GM18867 (cell line): ENCODE measurements at regions not wholly inside any gene's neighbourhood (a gene's known extent, or its start where the extent isn't known, plus 50 kb on each side); places are given as distances from the start of the nearest gene placed in this dataset.

Experiments
- ATAC-seq: cut with Tn5 transposase; IDR thresholded peaks from one replicate; pipeline ENCODE4 v1.9.1; 2021; ENCODE audit warnings: mild to moderate bottlenecking, moderate library complexity; ENCODE audit not compliant: unreplicated experiment

DNA sequence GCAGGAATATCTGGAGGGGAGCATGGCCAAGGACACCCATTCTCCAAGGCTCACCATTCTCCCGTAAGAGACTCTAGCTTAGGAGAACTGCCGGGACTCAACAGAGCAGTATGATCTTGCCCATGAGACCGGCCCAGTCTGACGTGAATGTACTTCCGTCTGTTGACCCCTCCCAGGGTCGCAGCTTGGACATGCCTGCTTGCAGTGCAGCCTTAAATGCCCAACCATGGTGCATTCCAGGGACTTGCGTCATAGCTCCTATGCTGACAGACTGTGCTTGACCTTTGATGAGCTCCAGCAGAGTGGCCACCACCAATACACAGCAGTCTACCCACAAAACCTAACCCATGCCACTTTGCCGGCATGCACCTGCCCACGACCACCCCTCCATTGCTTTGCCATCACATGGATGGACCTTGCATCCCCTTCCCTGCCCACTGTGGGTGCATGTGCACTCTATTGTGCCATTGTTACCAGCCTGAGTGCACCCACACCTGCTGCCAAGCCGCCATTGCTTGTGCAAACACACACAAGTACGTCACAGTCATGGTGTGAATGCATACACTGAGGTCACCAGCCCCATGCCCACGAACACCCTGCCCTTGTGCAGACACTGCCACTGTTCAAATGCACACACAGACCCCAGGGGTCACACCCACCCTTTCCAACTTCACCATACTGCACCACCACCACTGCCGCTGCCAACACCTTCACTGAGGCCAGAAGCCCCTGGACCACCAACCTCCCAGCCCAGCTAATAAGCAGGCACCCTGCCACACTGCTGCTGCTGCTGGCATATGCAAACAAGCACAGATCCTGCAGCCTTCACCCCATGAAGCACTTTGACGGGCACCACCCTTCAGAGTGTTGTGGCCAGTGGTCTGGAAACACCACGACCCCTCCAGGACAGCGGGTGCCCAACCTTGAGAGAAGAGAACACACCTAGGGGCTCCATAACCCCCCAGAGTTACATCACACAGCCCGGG lies 1141.3 kb downstream of the BRINP3 start:
- no peak for ATAC-seq

DNA sequence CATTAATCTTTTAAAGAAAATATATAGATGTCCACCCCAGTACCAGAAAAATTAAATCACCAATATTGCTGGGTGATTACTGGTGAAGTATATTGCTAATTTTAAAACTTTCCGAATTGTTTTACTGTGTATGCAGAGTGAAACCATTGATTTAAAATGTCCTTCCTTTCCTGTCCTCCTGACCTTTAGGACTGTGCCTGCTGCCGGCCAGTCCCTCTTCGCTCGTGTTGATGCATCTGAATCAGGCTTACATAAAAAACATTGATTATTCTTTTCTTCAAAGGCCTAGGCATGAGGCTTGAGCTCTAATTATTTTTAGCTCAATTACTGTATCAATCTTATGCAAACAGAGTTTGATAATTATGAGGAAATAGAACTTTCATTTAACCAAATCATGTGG lies 1128.1 kb downstream of the BRINP3 start:
- no peak for ATAC-seq

DNA sequence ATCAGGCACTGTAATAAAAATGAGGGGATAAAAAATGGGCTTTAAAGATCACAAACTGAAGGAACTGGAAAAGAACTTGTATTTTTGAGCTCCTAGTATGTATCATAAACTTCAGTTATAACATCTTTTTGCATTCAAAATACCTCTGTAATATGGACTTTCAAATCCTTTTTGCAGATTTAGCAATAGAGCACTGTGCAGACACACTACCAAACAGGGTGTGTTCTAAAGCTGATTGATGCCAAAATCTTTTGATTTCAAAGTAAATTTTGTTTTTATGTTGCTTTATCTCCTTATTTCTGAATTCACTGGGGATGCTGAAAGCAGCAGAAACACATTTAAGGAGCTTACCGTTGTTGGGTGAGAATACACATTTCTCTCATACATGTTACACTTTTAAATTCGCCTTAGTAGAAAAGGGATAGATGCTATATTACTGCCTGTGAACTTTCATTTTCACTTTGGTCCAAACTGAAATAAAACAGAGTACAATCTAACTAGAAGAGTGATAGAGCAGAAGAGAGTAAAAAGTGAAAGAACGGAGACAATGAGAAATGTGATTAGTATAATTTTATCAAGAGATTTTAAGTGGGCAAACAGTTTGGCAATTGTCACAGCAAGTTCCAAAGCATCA lies 1126.6 kb downstream of the BRINP3 start:
- ATAC-seq: peak; percentile 70

DNA sequence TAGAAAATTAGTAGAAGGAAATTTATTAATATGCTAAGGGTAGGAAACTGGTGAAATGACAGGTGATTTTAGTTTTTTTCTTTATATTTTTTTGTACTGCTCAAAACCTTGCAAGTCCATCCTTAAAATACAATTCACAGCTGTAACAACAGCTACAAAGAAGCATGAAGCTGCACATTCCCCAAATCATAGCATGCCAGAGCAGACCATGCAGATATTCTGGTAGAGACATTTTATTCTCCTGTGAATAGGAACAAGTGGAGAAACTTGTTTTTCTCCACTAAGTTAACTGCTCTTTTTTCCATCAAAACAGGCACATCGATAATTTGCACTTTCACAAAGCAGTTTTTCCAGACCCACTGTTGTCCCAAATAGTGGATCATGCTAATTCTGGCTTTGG lies 1125.7 kb downstream of the BRINP3 start:
- ATAC-seq: no peak

DNA sequence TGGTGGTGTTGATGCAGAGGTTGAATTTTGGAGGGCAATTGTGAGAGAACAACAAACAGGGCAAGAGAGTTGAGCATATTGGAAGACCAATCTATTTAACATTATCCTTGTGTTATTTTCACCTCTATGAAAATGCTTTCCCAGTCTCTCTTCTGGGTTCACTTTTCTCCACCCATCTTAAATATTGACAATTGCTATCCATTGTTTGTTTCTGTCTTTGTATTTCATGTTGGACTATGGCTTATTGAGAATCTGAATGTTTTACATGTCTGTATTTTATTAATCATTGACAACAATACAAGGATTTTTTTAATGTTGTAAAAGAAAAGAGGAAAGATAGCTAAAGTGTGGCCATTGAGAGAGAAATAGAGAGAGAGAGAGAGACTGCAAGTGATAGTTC lies 1121.5 kb downstream of the BRINP3 start:
- no peak for ATAC-seq

DNA sequence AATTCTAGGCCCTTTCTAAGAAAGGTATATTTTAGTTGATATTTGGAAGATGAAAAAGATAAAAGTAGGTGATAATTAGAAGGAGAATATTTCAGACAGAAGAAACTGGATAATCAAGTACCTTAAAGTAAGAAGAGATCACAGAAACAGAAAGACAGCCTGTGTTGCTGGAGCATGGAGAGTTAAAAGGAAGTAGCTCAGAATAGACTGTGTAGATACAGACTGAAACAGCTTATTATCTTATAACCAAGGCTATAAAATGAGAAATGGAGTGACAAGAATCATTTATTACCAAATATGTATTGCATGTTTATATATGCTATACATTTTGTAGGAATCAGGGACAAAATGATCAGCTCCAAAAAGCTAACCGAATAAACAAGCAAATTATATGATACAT lies 1120.3 kb downstream of the BRINP3 start:
- ATAC-seq: no peak

DNA sequence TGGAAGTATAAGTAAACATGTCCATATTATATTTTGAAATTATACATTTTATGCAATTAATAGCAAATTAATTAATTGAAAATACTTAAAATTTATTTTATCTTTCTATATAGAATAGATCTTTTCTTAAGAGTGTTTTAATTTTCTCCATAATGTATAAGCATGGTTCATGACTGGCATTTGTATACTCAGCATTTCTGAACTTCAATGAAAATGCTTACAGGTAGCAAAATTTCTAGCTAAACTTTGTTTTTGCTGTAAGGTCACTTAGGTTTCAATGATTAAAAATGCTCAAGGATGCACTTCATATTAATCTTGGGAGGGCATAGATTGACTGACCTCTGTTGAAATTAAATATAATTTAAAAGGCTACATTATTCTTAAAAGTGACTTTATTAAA lies 1108.1 kb downstream of the BRINP3 start:
- ATAC-seq: no peak

DNA sequence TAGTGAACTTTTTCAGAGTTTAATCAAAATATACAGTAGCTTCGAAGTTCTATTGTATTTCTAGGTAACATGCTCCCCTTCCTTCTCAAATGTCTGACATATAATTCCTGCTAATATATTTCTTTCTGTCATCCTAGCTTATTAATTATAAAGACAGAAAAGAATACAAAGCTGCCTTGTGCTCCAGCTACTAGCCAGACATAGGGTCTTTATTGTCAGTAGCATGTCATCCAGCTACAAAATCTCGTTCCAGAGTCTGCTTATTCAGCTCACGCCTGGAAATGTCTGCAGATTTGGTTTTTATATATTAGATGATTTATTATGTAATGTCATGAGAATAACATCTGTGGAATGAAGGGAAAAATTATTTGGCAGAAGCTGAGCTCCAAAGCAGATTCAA lies 1102.8 kb downstream of the BRINP3 start:
- ATAC-seq: no peak

DNA sequence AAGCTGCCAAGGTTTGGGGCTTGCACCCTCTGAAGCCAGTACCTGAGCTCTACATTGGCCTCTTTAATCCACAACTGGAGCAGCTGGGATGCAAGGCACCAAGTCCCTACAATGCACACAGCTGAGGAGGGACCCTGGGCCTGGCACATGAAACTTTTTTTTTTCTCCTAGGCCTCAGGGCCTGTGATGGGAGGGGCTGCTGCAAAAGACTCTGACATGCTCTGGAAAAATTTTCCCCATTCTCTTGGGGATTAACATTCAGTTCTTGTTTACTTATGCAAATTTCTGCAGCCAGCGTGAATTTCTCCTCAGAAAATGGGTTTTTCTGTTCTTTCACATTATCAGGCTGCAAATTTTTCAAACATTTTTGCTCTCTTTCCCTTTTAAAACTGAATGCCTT lies 1072.2 kb downstream of the BRINP3 start:
- ATAC-seq: no peak

DNA sequence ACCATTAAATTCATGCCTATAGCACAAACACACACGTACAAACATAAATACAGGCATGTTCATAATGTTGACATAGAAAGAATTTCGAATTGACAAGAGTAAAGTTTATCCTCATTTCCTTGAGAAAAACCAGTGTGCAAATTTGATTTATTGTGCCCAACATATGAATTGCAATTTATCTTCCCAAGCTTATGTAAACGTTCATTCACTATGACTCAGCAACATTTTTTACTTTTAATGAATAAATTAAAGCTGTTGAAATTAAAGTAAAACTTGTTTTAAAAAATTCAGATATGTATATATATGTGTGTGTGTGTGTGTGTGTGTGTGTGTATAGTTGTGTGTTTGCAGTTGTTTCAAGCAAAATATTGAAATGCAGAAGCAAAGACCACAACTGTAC lies 1067.9 kb downstream of the BRINP3 start:
- ATAC-seq: no peak

DNA sequence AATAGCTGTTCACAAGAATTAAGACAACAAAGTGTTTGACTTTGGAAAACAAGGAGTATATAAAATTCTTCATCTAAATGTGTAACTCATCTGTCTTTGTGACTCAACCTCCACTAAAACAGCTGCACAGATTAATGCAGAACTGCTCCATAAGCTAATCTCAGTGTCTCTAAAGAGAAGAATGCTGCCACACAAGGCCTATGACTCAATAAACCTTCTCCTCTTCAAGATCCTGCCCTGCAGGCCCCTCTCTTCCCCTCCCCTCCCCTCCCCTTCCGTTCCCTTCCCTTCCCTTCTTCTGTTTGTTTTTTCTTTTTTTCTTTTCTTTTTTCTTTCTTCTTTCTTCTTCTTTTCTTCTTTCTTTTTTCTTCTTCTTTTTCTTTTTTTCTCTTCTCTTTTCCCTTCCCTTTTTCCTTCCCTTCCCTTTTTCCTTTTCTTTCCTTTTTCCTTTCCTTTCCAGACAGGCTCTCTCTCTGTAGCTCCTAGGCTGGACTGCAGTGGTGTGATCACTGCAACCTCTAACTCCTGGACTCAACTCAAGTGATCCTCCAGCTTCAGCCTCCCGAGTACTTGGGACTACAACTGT lies 1052.8 kb downstream of the BRINP3 start:
- ATAC-seq: no peak

DNA sequence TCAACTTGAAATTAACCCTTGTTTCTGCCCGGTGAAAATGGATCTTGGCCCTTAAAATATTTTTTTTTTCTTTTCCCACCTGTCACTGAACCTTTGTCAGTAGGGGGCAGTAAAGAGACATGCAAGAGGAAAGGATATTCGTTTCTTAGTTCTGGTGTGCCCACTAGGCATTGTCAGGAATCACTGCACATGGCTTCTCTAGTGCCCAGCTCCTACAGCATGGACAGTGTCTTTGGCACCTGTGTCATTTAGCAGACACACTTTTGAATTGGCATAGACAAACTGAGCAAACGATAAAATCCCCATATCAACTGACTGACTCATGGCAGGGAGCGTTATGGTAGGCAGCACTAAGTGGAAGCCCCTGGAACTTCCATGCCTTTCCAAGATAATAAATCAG lies 1048.1 kb downstream of the BRINP3 start:
- ATAC-seq: no peak

DNA sequence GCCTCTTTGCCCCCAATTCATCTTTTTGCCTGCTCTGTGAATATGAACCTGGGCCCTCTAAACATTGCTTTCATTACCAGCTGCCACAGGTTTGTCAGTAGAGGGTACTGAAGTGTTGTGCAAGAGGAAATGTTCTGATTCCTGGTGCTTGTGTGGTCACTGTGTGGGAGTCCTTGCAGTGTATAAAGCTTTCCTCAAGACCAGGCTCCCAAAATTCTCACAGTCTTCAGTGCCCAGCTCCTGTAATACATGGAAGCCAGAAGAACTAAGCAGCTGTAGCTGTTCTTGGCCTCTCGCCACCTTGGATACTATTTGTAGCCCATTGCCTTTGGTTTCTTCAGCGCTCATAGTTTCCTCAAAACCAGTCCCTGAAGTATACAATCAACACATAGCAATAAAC lies 1046.2 kb downstream of the BRINP3 start:
- ATAC-seq: no peak

DNA sequence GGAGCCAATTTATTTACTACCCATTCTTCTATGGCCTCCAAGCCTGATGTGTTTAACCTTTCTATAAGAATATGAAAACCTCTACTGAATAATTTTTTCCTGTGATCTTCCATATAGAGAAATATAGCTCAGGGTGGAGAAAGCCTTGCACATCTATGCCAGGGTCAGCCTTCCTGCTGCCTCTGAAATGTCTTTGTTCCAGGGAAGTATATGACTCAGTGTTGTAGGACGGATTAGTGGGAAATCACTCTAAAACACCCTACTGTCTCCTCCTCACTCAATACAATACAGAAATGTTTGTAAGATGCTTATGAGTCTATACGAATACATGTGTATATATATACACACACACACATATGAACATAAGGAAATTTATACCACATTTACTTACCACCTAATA lies 1044.9 kb downstream of the BRINP3 start:
- ATAC-seq: no peak

DNA sequence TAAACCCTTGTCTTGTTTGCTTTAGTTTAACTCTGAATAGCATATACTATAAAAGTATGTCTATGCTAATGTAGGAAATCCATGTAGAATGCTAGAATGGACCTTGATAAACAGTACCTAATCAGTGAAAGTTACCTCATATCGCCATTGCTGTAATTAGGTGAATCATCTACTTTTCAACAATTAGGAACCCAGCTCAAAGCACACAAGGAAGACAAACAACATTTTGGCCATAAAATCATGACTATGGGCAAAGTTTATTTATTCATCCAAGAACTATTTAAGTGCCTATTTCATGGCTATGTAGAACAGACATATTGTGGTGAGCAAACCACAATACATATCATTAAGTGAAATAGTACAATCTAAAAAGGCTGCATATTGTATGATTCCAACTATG lies 1043.2 kb downstream of the BRINP3 start:
- ATAC-seq: no peak

DNA sequence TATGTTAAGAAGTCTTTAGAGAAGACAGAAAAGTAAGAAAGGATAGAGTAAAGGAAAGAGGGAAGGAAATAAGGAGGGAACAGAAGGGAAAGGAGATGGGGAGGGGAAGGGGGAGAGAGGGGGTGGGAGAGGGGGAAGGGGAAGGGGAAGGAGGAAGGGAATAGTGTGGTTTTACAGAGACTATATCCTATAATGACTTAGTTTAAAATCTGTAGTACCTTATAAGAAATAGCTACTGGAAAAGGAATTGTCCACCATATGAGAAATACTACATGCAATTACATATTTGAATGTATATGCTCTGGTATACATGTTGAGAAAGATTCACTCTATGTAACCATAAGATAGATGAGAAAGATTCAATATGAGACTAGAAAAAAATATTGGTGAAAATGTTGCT lies 1042.3 kb downstream of the BRINP3 start:
- no peak for ATAC-seq

DNA sequence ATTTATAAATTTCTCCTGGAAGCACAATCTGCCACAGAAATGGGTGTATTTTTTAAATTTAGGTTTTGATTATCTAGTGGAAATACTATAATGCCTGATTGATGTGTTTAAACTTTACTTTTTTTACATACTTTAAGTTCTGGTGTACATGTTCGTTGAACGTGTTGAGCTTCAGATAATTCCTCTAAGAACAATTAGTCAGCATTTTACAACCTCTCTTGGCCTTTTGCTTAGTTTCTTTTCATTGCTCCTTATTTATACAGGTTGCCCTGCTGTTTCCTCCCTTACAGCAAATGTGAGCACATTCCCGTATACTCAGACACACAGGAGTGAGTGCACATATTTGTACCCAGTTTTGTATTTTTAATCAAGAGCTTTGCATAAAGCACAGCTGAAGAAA lies 1038.9 kb downstream of the BRINP3 start:
- ATAC-seq: no peak

DNA sequence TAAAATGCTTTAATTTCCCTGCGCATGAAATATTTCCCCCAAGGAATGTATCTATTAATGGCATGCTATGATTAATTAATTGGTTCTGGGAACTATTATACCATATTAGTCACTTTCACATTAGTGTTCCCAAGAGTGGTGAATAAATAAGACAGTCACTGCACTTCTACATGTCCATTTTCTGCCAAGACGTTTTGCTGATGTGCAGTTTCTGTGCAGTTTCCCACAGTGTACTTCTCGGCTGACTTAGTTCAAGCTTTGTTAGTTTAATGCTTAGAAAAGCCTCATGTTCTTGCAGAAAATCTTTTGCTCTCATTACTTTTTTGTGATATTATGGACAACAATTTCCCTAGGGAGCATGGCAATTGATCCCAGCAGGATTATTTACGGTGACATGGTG lies 1014.5 kb downstream of the BRINP3 start:
- no peak for ATAC-seq

DNA sequence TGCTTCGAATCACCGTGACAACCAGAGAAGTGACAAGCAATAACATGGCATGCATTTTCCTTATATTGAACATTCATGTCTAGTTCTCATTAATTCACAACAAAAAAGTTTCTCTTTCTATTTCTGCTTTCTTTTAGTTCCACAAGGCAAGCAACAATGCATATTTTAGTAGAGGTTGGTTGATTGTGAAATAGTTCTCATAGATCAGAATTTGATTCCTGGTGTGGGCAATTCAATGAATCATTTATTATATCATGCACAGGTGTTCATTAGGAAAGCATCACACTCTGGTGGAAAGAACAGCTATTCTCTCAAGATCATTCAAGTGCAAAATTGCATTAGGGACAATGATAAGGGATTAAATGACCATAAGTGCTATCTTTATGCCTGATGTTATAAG lies 980.9 kb downstream of the BRINP3 start:
- no peak for ATAC-seq

DNA sequence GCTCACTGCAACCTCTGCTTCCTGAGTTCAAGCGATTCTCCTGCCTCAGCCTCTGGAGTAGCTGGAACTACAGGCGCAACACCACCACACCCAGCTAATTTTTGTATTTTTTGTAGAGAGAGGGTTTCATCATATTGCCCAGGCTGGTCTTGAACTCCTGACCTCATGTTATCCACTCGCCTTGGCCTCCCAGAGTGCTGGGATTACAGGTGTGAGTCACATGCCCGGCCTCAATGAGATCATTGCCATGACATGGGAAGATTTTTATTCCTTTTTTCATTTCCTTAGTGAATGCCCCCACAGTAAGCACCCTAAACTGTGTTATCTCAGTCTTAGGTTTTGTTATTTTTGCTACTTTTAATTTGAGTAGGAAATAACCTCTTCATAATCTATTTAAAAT lies 977.9 kb downstream of the BRINP3 start:
- no peak for ATAC-seq

DNA sequence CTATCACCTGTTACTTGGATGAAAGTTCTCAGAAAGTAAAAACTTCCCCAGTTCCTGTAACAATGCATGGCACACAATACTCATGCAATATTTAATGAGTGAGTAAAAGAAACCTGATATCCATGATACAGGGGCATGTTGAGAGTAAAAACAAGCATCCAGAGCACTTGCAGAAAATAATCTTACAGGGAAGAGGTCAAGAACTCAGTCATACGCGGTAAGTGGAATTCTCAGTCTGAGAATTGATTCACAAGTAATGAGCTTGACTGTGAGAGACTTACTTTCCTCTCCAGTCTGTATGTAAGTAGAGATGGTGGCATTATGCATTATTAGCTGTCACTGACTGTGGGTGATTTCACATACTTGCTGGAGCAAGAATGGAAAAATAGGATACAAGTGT lies 976.9 kb downstream of the BRINP3 start:
- no peak for ATAC-seq

DNA sequence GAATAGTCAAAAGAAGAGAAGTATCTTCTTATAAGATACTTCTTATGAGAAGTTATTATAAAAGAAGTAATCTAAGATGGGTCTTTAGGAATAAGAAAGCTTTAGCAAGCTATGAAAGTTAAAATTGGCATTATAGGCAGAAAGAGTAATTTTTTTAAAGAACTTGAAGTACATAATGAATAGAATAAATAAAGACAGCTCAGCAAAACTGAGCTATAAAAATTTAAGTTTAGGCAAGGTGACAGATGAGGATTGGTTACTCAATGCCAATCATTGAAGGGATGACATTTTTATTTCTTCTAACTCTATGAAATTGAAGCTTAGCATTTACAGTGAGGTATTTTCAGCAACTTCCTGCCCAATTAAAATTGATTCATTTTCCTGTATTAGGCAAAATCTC lies 966.8 kb downstream of the BRINP3 start:
- ATAC-seq: no peak
